C4-2B (cell line): ENCODE measurements at regions not wholly inside any gene's neighbourhood (a gene's known extent, or its start where the extent isn't known, plus 50 kb on each side); places are given as distances from the start of the nearest gene placed in this dataset.

ENCODE experiments used
- ZFX ChIP-seq: fragments of 450-650 bp; IDR thresholded peaks from 2 replicates; pipeline ENCODE4 v1.6.1; 2017
- TF ChIP-seq, protein P1 (sequence below): fragments of 450-650 bp; conservative IDR thresholded peaks from 2 replicates; pipeline ENCODE4 v1.5.1; 2017; ENCODE audit warnings: mild to moderate bottlenecking

GRCh38 chr22:47678636-47679287 lies 916.3 kb downstream of the TBC1D22A start:
- TF ChIP-seq, protein P1, sequence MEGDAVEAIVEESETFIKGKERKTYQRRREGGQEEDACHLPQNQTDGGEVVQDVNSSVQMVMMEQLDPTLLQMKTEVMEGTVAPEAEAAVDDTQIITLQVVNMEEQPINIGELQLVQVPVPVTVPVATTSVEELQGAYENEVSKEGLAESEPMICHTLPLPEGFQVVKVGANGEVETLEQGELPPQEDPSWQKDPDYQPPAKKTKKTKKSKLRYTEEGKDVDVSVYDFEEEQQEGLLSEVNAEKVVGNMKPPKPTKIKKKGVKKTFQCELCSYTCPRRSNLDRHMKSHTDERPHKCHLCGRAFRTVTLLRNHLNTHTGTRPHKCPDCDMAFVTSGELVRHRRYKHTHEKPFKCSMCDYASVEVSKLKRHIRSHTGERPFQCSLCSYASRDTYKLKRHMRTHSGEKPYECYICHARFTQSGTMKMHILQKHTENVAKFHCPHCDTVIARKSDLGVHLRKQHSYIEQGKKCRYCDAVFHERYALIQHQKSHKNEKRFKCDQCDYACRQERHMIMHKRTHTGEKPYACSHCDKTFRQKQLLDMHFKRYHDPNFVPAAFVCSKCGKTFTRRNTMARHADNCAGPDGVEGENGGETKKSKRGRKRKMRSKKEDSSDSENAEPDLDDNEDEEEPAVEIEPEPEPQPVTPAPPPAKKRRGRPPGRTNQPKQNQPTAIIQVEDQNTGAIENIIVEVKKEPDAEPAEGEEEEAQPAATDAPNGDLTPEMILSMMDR, result no peak
- TF ChIP-seq ZFX, result no peak
